ENCODE measurements at regions not wholly inside any gene's neighbourhood (a gene's known extent, or its start where the extent isn't known, plus 50 kb on each side); places are given as distances from the start of the nearest gene placed in this dataset.
"Not testable (repeated sequence)": the region's sequence is repeated elsewhere in the genome, so short reads cannot be mapped to it uniquely, and the experiment has no call there.

- FAIRE-seq = not testable (repeated sequence)
Measured at GRCh38 chr10:29363930-29364329, 75.1 kb downstream of the LYZL1 start.

GRCh38 chr10:29366206-29366605 lies 77.3 kb downstream of the LYZL1 start:
- FAIRE-seq = not testable (repeated sequence)

GRCh38 chr10:29369419-29369818 lies 80.5 kb downstream of the LYZL1 start:
- no peak for FAIRE-seq

DNA sequence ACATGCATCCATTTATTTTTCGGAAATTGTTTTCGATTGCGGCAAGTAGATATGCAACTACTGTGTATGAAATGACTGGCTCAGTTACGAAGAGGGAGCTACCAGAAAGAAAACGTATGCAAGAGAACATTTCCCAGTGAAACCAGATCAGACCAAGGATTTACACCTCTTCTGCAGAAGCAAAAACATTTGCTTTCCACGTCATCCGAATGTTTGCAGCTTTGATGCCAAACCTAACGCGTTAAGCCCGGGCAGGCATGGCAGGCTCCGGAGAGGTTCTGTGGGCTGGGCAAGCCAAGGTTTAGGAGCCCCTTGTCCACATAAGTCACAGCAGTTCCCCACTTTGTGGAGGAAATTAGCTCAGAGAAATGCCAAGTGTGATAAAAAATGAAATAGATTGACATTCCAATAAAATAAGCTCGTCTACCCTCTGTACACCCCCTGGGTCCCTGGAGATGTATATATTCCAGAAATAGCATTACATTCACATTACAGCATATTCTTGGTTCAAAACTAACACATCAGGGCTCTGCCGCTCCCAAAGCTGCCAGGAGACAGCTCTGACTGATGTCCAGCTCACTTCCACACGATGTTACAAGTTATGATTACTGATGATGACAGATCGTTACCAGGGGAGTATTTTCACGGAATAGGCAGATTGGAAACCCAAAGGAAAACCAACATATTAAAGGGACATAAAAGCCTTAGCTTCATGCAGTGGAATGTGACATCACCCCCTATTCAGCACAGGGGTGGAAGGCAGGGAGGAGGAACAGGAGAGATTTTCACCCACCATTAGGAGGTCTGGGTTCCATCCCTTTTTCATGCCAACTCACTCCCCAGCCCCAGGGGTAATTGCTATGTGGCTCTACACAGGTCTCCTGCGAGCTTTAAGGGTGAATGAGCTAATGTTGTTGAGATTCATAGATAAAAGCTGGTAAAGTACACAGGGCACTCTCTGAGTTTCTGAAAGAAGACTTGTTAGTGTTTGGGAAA lies 81.5 kb downstream of the LYZL1 start:
- FAIRE-seq = no peak

- no peak for FAIRE-seq
Measured at GRCh38 chr10:29372920-29373319, 84.0 kb downstream of the LYZL1 start.

- FAIRE-seq = no peak
Measured at GRCh38 chr10:29374162-29374561, 85.3 kb downstream of the LYZL1 start.

GRCh38 chr10:29375888-29376287 lies 87.0 kb downstream of the LYZL1 start:
- peak; percentile 82 for FAIRE-seq

DNA sequence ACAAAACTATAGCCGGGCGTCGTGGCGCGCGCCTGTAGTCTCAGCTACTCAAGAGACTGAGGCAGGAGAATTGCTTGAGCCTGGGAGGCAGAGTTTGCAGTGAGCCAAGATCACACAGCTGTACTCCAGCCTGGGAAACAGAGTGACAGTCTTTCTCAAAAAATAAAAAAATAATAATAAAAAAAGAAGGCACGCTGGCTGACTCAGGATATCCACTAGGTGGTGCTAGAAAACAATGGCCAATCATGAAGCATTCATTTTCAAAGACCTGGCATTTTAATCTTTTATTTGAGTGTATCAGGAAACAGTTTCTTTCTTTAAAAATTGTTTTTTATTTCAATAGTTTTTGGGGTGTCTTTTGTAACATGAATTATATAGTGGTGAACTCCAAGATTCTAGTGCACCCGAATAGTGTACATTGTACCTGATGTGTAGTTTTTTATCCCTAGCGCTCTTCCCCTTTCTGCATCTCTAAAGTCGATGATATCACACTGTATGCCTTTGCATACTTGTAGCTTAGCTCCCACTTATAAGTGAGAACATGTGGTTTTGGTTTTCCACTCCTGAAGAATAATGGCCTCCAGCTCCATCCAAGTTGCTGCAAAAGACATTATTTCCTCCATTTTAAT lies 88.6 kb downstream of the LYZL1 start:
- FAIRE-seq = peak; percentile 90

- no peak for FAIRE-seq
Measured at GRCh38 chr10:29378106-29378505, 89.2 kb downstream of the LYZL1 start.

DNA sequence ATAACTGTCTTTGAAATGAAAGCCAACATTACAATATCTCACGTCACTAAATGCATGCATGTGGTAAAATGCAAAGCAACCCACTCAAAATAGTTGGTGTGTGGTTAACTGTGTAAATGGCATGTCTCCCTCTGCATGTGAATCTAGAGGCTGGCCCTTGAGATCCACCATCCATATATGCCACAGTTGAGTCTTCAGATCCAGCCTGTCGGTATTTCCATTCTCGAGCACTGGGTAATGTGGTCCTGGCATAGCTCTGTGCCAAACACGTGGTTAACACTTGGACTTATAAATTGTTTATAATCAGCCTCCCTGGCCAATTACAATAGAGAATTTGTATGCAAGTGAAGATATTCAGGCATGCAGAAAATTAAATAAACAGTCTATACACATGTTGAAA lies 90.3 kb downstream of the LYZL1 start:
- no peak for FAIRE-seq

- FAIRE-seq = not testable (repeated sequence)
Measured at GRCh38 chr10:29379777-29380598, 91.1 kb downstream of the LYZL1 start.

GRCh38 chr10:29380599-29381511 lies 92.0 kb downstream of the LYZL1 start:
- FAIRE-seq = not testable (repeated sequence)

DNA sequence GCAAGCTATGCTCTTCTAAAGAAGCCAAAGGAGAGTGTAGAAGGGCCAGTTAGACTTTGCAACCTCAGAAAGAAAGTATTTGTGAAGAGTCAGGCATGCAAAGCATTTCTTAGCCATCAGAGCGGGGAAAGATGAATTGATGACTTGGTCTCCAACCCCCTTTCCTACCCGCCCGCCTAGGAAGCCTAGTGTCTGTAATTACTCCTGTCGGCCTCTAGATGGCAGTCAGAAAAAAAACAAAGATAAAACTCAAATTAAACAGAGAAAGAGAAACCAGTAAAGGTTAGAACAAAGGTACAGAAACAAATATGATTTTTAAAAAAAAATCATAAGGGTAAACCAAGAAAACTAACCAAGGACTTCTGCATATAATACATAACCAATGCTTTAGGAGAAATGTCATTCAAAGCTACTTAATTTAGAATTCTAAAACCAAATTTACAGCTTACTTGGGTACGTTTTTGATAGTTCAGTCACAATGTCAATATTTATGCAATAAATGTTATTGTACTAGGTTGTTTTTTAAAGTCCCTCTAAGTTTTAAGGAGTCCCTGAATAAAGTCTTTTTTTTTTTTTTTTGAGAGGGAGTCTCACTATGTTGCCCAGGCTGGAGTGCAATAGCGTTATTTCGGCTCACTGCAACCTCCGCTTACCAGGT lies 97.6 kb downstream of the LYZL1 start:
- FAIRE-seq = peak; percentile 95

DNA sequence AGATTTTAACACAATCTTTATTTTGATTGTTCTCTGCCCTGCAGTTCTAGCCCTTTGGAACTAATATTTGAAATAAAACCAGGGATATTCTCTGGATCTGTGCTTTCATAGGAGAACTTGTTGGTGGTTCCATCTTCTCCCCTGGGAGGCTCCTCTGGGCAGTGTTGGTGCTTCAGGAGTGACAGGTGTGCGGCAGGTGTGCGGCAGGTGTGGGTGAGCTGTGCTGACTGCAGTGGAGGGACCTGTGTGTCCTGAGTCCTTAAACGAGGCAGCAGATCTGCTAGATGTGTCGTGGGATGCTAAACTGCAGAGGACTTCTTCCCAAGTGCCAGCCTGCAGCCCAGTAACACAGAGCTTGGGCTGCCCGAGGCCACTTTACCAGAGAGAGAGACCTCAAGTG lies 98.4 kb downstream of the LYZL1 start:
- no peak for FAIRE-seq

GRCh38 chr10:29388112-29388511 lies 99.2 kb downstream of the LYZL1 start:
- FAIRE-seq = not testable (repeated sequence)

- FAIRE-seq = no peak
Measured at GRCh38 chr10:29389493-29389892, 100.6 kb downstream of the LYZL1 start.

- FAIRE-seq = no peak
Measured at GRCh38 chr10:29389935-29390334, 101.1 kb downstream of the LYZL1 start.

GRCh38 chr10:29392376-29393021 lies 103.6 kb downstream of the LYZL1 start:
- peak; percentile 46 for FAIRE-seq

GRCh38 chr10:29394321-29394932 lies 105.6 kb downstream of the LYZL1 start:
- no peak for FAIRE-seq

GRCh38 chr10:29395409-29395808 lies 106.5 kb downstream of the LYZL1 start:
- no peak for FAIRE-seq

All from A204.1 (cell line).